Esophagus muscularis mucosa (tissue), 4 donors: ENCODE measurements at regions not wholly inside any gene's neighbourhood (a gene's known extent, or its start where the extent isn't known, plus 50 kb on each side); places are given as distances from the start of the nearest gene placed in this dataset.

Experiments used
- EP300 ChIP-seq: sonication (generic); formaldehyde crosslinking; IDR thresholded peaks from one replicate; pipeline ENCODE4 v1.6.1; 2017; ENCODE audit warnings: antibody characterized with exemption
- POLR2A ChIP-seq: fragments of 450-650 bp; IDR thresholded peaks from one replicate; pipeline ENCODE4 v1.6.1; 2017; ENCODE audit warnings: antibody characterized with exemption, moderate library complexity, mild to moderate bottlenecking, low read depth
- POLR2AphosphoS5 ChIP-seq, 2 donors: sonication (generic); formaldehyde crosslinking; IDR thresholded peaks; one replicate each; pipeline ENCODE4 v1.6.1; 2017; ENCODE audit warnings: antibody characterized with exemption in 2 of 2
- TF ChIP-seq, protein P1 (sequence below), 3 experiments: fragments of 200-600 bp in 2 of 3; fragments of 450-650 bp in 1 of 3; sonication (generic) in 2 of 3; IDR thresholded peaks; one replicate each; pipeline ENCODE4 v1.5.1; 2017 to 2019; ENCODE audit warnings: antibody characterized with exemption in 3 of 3, mild to moderate bottlenecking in 2 of 3, moderate library complexity in 1 of 3

DNA sequence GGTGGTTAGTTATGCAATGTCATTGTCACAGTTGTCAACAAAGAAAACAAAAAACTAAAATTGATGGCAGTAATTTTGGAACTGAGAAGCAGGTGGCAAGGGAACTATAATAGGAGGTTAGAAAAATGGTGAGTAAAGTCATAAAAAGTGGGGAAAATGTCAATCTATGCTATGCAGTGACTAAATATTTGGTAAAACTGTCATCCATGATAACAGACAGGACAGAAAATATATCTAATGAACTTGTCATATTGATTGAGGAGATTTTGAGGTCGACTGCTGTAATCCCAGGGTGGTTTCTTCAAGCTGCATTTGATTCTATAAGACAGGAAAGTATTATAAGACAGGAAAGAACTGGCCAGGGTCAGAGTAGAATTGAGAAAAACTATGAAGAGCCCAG is 998.4 kb downstream of the IGSF11 start:
- TF ChIP-seq POLR2A (no peak), POLR2AphosphoS5 (IDR thresholded peaks at IDR 0.05) (no peak), EP300 (no peak)
- TF ChIP-seq, protein P1, sequence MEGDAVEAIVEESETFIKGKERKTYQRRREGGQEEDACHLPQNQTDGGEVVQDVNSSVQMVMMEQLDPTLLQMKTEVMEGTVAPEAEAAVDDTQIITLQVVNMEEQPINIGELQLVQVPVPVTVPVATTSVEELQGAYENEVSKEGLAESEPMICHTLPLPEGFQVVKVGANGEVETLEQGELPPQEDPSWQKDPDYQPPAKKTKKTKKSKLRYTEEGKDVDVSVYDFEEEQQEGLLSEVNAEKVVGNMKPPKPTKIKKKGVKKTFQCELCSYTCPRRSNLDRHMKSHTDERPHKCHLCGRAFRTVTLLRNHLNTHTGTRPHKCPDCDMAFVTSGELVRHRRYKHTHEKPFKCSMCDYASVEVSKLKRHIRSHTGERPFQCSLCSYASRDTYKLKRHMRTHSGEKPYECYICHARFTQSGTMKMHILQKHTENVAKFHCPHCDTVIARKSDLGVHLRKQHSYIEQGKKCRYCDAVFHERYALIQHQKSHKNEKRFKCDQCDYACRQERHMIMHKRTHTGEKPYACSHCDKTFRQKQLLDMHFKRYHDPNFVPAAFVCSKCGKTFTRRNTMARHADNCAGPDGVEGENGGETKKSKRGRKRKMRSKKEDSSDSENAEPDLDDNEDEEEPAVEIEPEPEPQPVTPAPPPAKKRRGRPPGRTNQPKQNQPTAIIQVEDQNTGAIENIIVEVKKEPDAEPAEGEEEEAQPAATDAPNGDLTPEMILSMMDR (IDR thresholded peaks at IDR 0.05) = no peak
